Natural killer cell treated with Interleukin-12 subunit alpha and Interleukin-12 subunit beta and Interleukin-15 and Interleukin-18, amount 100 ng/mL, for 72 hours (primary cell): ENCODE measurements at regions not wholly inside any gene's neighbourhood (a gene's known extent, or its start where the extent isn't known, plus 50 kb on each side); places are given as distances from the start of the nearest gene placed in this dataset.

Experiments
- ATAC-seq, 2 donors: fragments of 150-1000 bp; cut with Tn5 transposase in 1 of 2; sonication (Bioruptor Pico), chemical (Tn5 transposase) in 1 of 2; 2 replicates each; pipeline ENCODE4 v1.10.0; 2021
- DNase-seq: peaks from one replicate; pipeline ENCODE4 v3.0.0; 2022; ENCODE audit warnings: low spot score
- H3K27ac Mint-ChIP-seq, 2 donors: 1 replicate in 1 of 2; 2 replicates in 1 of 2; pipeline ENCODE4 v1.8.0; 2022; ENCODE audit warnings: mixed read lengths in 2 of 2, mild to moderate bottlenecking in 1 of 2, moderate library complexity in 1 of 2
- H3K27me3 Mint-ChIP-seq, 2 donors: 1 replicate in 1 of 2; 2 replicates in 1 of 2; pipeline ENCODE4 v1.8.0; 2022; ENCODE audit warnings: mixed read lengths in 2 of 2
- H3K36me3 Mint-ChIP-seq: one replicate; pipeline ENCODE4 v1.8.0; 2022; ENCODE audit warnings: mixed read lengths
- H3K4me1 Mint-ChIP-seq, 2 donors: 1 replicate in 1 of 2; 2 replicates in 1 of 2; pipeline ENCODE4 v1.8.0; 2022; ENCODE audit warnings: low read depth in 2 of 2, mixed read lengths in 2 of 2, mild to moderate bottlenecking in 1 of 2
- H3K4me3 Mint-ChIP-seq: one replicate; pipeline ENCODE4 v1.8.0; 2022; ENCODE audit warnings: mixed read lengths
- H3K9me3 Mint-ChIP-seq: 2 replicates; pipeline ENCODE4 v1.8.0; 2022; ENCODE audit warnings: mixed read lengths

DNA sequence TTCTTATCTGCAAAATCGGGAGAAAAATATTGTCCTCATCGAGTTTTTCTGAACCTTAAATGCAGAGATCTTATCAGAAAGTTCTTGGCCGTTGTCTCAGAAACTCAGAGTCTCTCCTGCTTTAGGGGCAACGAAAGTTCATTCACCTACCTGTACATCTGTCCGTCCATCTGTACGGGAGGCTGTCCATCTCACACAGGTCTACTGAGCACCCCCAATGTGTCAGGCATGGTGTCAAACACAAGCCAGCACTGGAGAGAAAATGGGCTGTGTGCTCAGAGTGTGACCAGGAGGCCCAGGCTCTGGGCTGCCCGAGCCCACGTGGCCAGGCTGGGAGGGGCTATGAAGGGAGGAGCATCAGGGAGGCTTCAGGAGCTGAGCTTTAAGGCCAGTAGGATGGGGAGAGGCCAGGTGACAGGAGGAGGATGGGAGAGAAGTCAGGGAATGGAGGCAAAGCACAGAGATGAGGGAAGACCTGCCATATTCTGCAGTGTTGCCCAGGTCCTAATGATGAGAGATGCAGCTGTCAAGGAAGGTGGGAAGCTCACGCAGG, 62.4 kb upstream of the MYEOV start:
- no peak for ATAC-seq
- no peak for DNase-seq
- H3K4me1 Mint-ChIP-seq: no peaks in the 10 kb centered on the region

DNA sequence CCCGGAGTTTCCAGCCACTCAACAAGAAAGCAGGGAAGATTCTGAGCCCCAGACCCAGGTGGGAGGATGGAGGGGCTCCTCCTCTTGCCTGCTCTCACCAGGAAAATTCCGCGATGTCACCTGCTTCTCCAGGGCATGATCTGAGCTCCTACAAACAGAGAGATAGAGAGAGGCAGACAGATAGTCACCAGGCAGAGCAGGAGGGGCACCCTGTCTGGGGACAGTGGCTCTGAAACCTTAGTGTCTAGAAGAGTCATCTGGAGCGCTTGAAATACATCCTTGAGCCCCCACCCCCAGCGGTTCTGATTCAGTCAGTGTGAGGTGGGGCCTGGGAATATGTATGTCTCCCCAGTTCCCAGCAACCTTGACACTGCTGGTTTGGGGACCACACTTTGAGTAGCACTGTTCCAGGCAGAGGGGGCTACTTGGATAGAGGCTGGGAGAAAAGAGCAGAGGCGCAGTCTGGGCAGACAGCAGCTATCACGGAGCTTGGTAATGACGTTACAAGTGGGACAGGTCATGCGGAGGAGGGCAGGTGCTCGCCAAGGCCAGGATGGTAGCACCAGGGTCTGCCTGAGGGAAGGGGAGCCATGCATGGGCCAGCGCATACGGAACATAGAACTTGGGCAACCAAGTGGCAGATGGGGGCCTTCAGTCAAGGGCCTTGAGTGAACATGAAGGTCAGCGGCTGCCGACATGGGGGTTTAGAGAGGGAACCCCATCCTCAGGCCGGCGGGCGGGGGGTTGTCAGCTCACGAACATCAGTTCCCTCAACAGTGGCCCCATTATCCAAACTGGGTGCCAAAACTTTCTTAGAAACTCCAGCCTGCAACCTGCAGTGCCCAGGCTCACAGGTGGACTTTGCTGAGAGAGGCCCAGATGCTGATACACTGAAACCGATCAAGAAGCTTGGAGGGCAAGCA, 60.9 kb upstream of the MYEOV start:
- Mint-ChIP-seq H3K4me1 (no peaks in the 10 kb centered on the region), H3K4me3 (no peak overlapping the region), H3K27ac (no peak overlapping the region), H3K9me3 (no peaks in the 10 kb centered on the region), H3K27me3 (peaks cover 19 to 26% of the 10 kb centered on the region in 2 donors), H3K36me3 (no peaks in the 10 kb centered on the region)
- ATAC-seq (peak in 1 of 2 donors; percentile 19), DNase-seq (no peak)

More for the DNA sequence above, 62.4 kb upstream of the MYEOV start:
- peaks cover 2% of the 10 kb centered on the region for H3K36me3 Mint-ChIP-seq
- no peak overlapping the region for H3K4me3 Mint-ChIP-seq
- H3K27me3 Mint-ChIP-seq: peaks cover 23 to 28% of the 10 kb centered on the region in 2 donors
- no peak overlapping the region for H3K27ac Mint-ChIP-seq
- H3K9me3 Mint-ChIP-seq: peaks cover 3% of the 10 kb centered on the region

DNA sequence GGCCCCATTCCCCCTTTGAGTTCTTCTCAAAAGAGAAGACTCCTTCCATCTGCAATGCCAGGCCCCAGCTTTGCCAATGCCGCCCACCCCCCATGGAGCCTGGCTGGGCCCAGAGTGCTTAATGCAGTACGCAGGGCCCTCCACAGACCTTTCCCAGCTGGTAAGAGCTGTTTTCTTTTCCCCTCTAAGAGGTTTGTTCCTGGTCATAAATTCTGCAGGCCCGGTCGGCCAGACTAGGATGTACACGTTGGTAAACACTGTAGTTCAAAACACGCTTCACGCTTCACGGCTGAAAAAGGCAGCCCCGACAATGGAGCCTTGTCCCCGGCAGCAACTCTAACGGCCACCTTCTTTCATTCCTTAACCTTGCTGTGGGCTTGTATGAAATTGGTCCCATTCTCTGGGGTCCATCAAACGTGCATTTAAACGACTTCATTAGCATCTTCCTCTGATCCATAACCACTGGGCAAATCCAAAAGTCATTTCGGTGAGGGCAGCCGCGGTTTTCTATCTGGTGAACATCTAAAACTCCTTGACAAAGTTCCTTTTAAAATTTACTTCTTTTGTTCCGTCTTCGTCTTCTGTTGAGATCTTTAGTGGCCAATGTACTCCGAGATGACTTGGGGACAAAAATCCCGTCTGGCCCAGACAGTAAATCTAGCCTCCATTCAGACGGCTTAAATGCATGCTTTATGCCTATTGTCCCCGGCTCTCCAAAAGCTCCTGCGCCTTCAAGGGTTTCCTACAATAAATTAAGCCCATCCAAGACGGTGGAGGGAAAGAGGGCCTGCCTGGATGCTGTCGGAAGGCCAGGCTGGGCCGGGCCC, 60.0 kb upstream of the MYEOV start:
- Mint-ChIP-seq H3K9me3 (no peaks in the 10 kb centered on the region), H3K36me3 (no peaks in the 10 kb centered on the region), H3K4me1 (no peaks in the 10 kb centered on the region), H3K4me3 (no peak overlapping the region), H3K27me3 (peaks cover 25 to 35% of the 10 kb centered on the region in 2 donors), H3K27ac (no peak overlapping the region)
- ATAC-seq (no peak), DNase-seq (no peak)

DNA sequence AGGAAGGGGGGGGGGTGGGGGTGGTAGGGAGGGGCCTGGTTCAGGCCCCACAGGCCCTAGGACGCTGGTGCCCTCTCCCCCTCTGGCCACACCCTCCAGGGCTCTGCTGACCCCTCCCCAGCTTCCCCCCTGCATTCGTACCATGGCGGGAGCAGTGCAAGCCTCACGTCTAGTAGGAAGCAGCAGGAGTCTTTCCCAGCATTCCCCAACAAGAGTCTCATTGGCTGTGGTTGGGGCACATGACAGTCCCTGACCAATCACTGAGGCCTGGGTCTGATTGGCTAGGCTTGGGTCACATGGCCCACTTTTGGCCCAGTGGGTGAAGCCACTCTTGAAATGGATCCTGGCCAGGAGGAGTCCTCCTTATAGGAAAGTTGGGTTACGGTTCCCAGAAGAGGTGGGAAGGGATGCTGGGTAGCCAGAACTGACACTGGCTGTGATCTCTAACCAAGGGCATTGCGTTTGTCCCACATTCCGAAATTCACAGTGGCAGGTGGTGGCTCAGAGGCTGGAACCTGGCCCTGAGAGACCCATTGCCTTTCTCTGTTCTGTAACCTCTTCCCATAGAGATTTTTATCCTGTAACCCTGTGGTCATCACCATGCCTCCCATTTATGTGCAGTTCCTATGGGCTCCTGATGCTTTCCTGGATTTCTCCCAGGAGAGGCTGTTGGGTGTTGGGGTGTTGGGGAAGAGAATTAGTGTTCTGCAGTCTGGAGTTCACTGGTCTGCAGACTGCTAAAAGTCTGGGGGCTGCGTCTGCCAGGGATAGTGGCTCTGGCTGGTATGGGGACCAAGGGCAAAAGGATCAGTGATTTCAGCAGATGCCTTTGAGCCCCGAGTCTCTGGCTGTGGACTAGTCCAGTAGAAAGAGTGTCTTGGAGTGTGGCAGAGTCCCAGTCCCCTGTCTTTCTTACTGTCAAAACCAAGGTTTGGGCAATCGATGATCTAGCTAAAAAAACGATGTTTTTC, 58.9 kb upstream of the MYEOV start:
- no peaks in the 10 kb centered on the region for H3K9me3 Mint-ChIP-seq
- no peaks in the 10 kb centered on the region for H3K36me3 Mint-ChIP-seq
- no peak for ATAC-seq
- DNase-seq: no peak
- no peak overlapping the region for H3K27ac Mint-ChIP-seq
- H3K4me1 Mint-ChIP-seq: no peaks in the 10 kb centered on the region
- H3K4me3 Mint-ChIP-seq: no peak overlapping the region
- peaks cover 26 to 38% of the 10 kb centered on the region in 2 donors for H3K27me3 Mint-ChIP-seq

DNA sequence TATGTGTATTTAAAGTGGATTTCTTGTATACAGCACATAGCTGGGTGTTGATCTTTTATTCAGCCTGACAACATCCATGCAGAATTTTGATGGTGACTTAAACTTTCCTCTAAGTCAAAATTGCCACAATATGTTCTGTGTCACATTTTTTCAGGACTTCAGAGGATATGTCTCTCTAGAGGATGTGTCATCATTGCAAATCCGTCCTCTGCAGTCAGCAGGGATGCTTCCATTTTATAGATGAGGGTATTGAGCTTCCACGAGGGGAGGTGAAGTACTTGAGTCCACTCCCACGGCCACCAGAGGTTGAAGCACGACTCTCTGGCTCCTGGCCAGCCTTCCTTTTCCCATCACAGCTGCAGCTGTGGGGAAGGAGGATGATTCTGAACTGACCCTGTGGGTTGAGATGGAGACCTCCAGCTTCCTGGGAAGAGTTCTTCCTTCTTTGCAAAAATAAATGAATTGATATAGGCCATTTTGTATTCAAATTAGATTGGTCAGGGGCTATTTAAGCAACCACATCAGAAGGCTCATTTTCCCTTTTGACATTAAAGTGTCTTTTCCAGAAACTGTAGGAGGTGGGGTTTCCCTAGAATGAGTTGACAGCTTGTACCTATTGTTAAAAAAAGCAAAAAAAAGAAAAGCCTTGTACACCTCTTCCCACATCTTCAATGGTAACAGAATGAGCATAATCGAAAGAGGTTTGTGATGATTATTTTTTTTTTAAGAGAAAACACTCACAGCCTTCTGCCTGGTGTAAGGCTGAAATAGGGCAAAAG, 55.2 kb upstream of the MYEOV start:
- Mint-ChIP-seq H3K4me3 (no peak overlapping the region), H3K4me1 (peaks cover 0 to 3% of the 10 kb centered on the region in 2 donors), H3K27me3 (peaks cover 15 to 30% of the 10 kb centered on the region in 2 donors), H3K36me3 (no peaks in the 10 kb centered on the region), H3K27ac (no peak overlapping the region), H3K9me3 (no peaks in the 10 kb centered on the region)
- no peak for DNase-seq
- no peak for ATAC-seq

DNA sequence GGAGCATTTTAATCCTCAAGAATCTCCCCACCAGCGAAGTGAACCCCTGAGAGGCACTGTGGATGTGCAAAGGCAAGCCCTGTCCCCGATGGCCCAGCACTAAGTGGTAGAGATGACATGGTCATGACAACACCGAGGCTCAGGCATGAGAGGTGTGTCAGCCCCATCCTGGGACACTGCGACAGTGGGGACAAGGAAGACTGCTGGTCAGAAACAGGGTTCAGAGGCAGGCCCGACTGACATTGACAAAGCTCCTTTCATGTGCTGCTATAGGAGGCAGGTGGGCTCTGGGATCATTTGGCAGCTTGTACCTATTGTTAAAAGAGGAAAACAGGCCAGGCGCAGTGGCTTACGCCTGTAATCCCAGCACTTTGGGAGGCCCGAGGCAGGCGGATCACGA, 54.3 kb upstream of the MYEOV start:
- ATAC-seq: no peak
- peaks cover 0 to 3% of the 10 kb centered on the region in 2 donors for H3K4me1 Mint-ChIP-seq
- H3K36me3 Mint-ChIP-seq: no peaks in the 10 kb centered on the region

DNA sequence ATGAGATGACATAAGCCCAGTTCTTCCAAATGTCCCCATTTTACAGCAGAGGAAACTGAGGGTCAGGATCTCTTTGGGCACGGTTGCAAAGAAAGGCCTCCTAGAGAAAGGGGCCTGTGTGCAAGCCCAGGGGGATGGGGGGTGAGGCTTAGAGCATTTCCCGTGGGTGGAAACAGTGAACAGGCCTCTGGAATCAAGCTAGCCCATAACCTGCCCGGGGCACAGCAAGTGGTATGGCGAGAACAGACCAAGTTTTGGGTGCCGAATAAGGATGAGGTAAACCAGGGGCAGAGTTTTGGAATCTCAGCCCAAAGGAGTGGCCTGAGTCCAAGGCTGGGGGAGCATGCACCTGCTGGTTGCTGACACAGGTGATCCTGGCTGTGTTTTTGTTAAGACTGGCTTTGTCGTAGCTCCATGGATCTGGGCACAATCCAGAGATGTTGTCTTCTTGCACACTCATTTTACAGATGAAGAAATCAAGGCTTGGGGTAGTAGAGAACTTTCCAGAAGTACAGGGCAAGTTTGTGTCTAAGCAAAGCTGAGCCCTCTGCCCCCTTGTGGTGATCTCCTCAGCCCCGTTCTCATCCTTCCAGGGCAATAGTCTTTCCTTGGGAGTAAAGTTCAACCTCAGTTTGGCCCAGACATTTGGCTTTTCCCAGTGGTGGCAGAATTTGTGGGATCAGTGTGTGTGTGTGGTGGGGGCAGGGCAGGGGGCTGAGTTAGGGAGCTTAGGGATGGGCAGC, 53.5 kb upstream of the MYEOV start:
- Mint-ChIP-seq H3K27me3 (peaks cover 15 to 30% of the 10 kb centered on the region in 2 donors), H3K9me3 (no peaks in the 10 kb centered on the region), H3K27ac (no peak overlapping the region), H3K36me3 (no peaks in the 10 kb centered on the region), H3K4me3 (no peak overlapping the region), H3K4me1 (peaks cover 0 to 3% of the 10 kb centered on the region in 2 donors)
- DNase-seq: no peak
- ATAC-seq: no peak

More for the DNA sequence above, 54.3 kb upstream of the MYEOV start:
- no peak overlapping the region for H3K27ac Mint-ChIP-seq
- DNase-seq: no peak
- no peak overlapping the region for H3K4me3 Mint-ChIP-seq
- H3K9me3 Mint-ChIP-seq: no peaks in the 10 kb centered on the region
- peaks cover 15 to 30% of the 10 kb centered on the region in 2 donors for H3K27me3 Mint-ChIP-seq

DNA sequence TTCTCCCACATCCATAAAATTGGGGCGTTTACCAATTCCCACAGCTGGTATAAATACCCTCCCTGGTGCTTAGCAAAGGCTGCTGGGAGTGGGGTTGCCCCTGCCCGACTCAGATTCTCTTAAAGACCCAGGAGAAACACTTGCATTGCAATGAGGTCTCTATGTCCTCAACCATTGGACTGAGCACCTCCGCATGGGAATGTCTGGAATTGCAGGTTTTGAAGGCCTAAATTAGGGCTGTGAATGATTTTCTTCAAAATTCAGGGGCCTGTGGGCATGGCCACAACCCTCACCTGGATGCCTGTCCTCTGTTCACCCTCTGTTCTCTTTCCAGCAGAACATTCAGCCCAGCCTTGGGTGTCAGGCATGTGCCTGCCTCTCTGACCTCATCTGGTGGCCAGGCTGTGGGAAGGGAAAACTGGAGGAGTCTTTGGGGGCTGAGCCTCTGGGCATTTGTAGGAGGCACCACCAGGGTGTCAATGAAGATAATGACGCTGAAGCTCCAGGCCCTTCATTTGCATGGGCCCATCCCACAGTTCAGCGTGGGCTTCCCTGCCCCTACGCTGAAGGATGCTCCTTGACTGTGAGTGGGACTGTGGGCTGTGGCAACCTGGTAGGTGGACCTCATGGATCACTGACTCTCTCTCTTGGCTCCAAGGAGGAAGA, 52.7 kb upstream of the MYEOV start:
- Mint-ChIP-seq H3K4me1 (peaks cover 0 to 3% of the 10 kb centered on the region in 2 donors), H3K4me3 (no peak overlapping the region), H3K27ac (no peak overlapping the region), H3K36me3 (no peaks in the 10 kb centered on the region), H3K9me3 (no peaks in the 10 kb centered on the region), H3K27me3 (peaks cover 12 to 28% of the 10 kb centered on the region in 2 donors)
- DNase-seq (no peak), ATAC-seq (no peak)

DNA sequence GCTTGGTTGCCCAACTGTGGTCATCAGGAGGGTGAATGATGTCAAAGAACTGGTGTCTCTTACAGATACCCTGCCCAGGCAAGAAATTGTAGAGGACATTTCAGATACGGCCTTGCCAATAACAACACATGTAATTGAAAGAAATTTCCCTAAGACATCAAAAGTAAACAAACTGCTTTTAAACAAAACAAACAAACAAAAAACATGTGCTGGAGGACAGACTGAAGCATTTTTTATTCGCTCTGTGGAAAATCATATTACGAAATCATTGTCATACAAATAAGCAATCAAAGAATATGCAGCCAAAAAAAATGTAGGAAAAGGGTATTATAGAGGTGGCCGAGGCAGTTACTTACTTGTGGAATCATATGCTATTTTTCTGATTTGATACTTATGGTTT, 52.1 kb upstream of the MYEOV start:
- Mint-ChIP-seq H3K36me3 (no peaks in the 10 kb centered on the region), H3K4me1 (peaks cover 0 to 3% of the 10 kb centered on the region in 2 donors), H3K27me3 (peaks cover 11 to 21% of the 10 kb centered on the region in 2 donors), H3K27ac (peak overlapping the region in 1 of 2 donors; percentile 28), H3K4me3 (no peak overlapping the region), H3K9me3 (no peaks in the 10 kb centered on the region)
- no peak for ATAC-seq
- no peak for DNase-seq

DNA sequence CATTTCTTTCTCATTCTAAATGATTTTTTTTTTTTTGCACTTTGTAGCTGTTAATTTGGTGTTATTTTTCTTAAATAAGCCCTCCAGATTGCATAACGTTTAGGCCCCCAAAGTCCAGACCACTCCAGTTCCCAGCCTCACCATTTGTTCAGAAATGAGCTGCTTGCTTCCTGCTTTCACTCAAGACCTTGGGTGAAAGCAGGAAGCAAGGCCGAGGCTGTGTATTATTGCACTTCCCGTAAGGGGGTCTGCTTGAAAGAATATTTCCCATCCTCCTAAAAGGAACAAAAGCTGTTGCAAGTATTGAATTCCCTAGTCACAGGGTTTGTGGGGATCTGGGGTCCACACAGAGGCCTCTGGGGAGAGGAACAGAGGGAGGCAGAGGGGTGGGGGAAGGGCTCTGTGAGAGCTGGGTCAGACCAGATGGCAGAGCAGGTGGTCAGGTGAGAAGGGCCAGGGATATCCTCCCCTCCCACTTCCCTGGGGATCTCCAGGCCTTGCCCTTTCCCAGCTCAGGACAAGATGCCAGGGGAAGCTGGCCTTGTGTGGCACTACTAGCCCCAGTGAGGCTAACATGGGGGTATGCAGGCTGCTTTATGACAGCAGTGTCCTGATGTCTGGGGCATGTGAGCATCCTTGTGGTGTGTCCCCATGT, 51.6 kb upstream of the MYEOV start:
- ATAC-seq (no peak), DNase-seq (no peak)
- H3K4me3 Mint-ChIP-seq: no peak overlapping the region
- H3K9me3 Mint-ChIP-seq: no peaks in the 10 kb centered on the region
- H3K36me3 Mint-ChIP-seq: no peaks in the 10 kb centered on the region
- peak overlapping the region in 1 of 2 donors; percentile 28 for H3K27ac Mint-ChIP-seq
- peaks cover 12 to 16% of the 10 kb centered on the region in 2 donors for H3K27me3 Mint-ChIP-seq
- H3K4me1 Mint-ChIP-seq: peaks cover 0 to 3% of the 10 kb centered on the region in 2 donors
